Esophagus muscularis mucosa (tissue), 4 donors: ENCODE measurements at regions not wholly inside any gene's neighbourhood (a gene's known extent, or its start where the extent isn't known, plus 50 kb on each side); places are given as distances from the start of the nearest gene placed in this dataset.

Source experiments
- DNase-seq: peaks from one replicate; pipeline ENCODE4 v3.0.0-alpha.2; 2017; ENCODE audit errors: extremely low spot score
- H3K27ac ChIP-seq, 4 donors: fragments of 200-600 bp; sonication (generic); replicated peaks in 1 of 4; 1 replicate in 3 of 4; 2 replicates in 1 of 4; pipeline ENCODE4 v1.5.1; 2016 to 2019; ENCODE audit warnings: mild to moderate bottlenecking in 1 of 4
- H3K27me3 ChIP-seq, 4 donors: fragments of 200-600 bp; sonication (generic); one replicate each; pipeline versions ENCODE4 v1.5.1 to v1.6.0; 2016 to 2019
- H3K36me3 ChIP-seq, 4 donors: fragments of 200-600 bp; sonication (generic); one replicate each; pipeline ENCODE4 v1.5.1; 2016 to 2019
- H3K4me1 ChIP-seq, 4 donors: fragments of 200-600 bp; sonication (generic); one replicate each; pipeline ENCODE4 v1.5.1; 2016 to 2019
- H3K4me3 ChIP-seq, 4 donors: fragments of 200-600 bp; sonication (generic); 1 replicate in 2 of 4; 2 replicates in 2 of 4; pipeline ENCODE4 v1.5.1; 2016 to 2019; ENCODE audit warnings: mild to moderate bottlenecking in 4 of 4, moderate library complexity in 1 of 4
- H3K9me3 ChIP-seq, 4 donors: fragments of 200-600 bp; sonication (generic); 1 replicate in 3 of 4; 2 replicates in 1 of 4; pipeline ENCODE4 v1.5.1; 2016 to 2019
- CTCF ChIP-seq, 3 experiments: fragments of 200-600 bp in 2 of 3; fragments of 450-650 bp in 1 of 3; sonication (generic) in 2 of 3; IDR thresholded peaks; one replicate each; pipeline ENCODE4 v1.5.1; 2017 to 2019; ENCODE audit warnings: antibody characterized with exemption in 3 of 3, mild to moderate bottlenecking in 2 of 3, moderate library complexity in 1 of 3
- EP300 ChIP-seq: sonication (generic); formaldehyde crosslinking; IDR thresholded peaks from one replicate; pipeline ENCODE4 v1.6.1; 2017; ENCODE audit warnings: antibody characterized with exemption
- POLR2A ChIP-seq: fragments of 450-650 bp; IDR thresholded peaks from one replicate; pipeline ENCODE4 v1.6.1; 2017; ENCODE audit warnings: antibody characterized with exemption, moderate library complexity, mild to moderate bottlenecking, low read depth
- POLR2AphosphoS5 ChIP-seq, 2 donors: sonication (generic); formaldehyde crosslinking; IDR thresholded peaks; one replicate each; pipeline ENCODE4 v1.6.1; 2017; ENCODE audit warnings: antibody characterized with exemption in 2 of 2
- WGBS: methylation state at CpG from one replicate; pipeline ENCODE4 v1.1.5; 2018; 5-methylcytosine and 5-hydroxymethylcytosine counted together
- intact Hi-C: fragments of 100-400 bp; cut with DNase I; formaldehyde crosslinking; loops from one replicate; pipeline ENCODE4 v1.15.1; 2023

DNA sequence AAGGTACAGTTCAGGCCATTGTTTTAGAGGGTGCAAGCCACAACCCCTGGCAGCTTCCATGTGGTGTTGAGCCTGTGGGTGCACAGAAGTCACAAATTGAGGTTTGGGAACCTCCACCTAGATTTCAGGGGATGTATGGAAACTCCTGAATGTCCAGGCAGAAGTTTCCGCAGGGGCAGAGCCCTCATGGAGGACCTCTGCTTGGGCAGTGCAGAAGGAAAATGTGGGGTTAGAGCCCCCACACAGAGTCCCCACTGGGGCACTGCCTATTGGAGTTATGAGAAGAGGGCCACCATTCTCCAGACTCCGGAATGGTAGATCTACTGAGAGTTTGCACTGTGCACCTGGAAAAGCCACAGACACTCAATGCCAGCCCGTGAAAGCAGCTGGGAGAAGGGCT lies 242.0 kb upstream of the ACTRT1 start:
- intact Hi-C loops: no loop called here
- H3K36me3 ChIP-seq: no peaks in the 10 kb centered on the region
- no peaks in the 10 kb centered on the region for H3K4me1 ChIP-seq
- no peak overlapping the region for H3K4me3 ChIP-seq
- no peak for DNase-seq
- TF ChIP-seq CTCF (IDR thresholded peaks at IDR 0.05): no peak
- no peak for TF ChIP-seq POLR2AphosphoS5 (IDR thresholded peaks at IDR 0.05)
- no peak for TF ChIP-seq POLR2A
- TF ChIP-seq EP300: no peak
- 66% methylated on average over 3 of the region's 3 CpGs for WGBS
- peaks cover 0 to 6% (median 0%) of the 10 kb centered on the region in 4 donors for H3K9me3 ChIP-seq
- H3K27ac ChIP-seq: no peak overlapping the region
- H3K27me3 ChIP-seq: no peaks in the 10 kb centered on the region

DNA sequence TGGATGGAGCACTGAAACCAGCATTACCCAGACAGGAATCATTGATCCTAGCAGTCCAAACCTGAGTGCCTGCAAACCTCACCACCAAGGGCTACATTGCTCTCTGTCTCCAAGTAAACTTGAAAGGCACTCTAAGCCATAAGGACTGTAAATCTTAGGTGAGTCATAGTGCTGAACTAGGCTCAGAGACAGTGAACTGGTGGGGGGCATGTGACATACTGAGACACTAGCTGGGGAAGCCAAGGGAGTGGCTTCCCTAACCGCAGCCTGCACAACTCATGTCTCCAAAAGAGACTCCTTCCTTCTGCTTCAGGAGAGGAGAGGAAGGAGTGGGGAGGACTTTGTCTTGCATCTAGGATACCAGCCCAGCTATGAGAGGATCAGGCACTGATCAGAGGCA lies 235.5 kb upstream of the ACTRT1 start:
- no peaks in the 10 kb centered on the region for H3K27me3 ChIP-seq
- H3K27ac ChIP-seq: no peak overlapping the region
- no peaks in the 10 kb centered on the region for H3K36me3 ChIP-seq
- no peaks in the 10 kb centered on the region for H3K4me1 ChIP-seq
- H3K9me3 ChIP-seq: peaks cover 0 to 6% (median 0%) of the 10 kb centered on the region in 4 donors
- intact Hi-C loops: no loop called here
- WGBS: 83% methylated on average over 1 of the region's 1 CpG
- TF ChIP-seq EP300: no peak
- no peak for TF ChIP-seq POLR2AphosphoS5 (IDR thresholded peaks at IDR 0.05)
- TF ChIP-seq CTCF (IDR thresholded peaks at IDR 0.05): no peak
- TF ChIP-seq POLR2A: no peak
- DNase-seq: no peak
- H3K4me3 ChIP-seq: no peak overlapping the region

- no peaks in the 10 kb centered on the region for H3K4me1 ChIP-seq
- intact Hi-C loops: no loop called here
- H3K27ac ChIP-seq: no peak overlapping the region
- no peaks in the 10 kb centered on the region for H3K27me3 ChIP-seq
- TF ChIP-seq CTCF (IDR thresholded peaks at IDR 0.05): no peak
- no peak for TF ChIP-seq POLR2AphosphoS5 (IDR thresholded peaks at IDR 0.05)
- TF ChIP-seq POLR2A: no peak
- no peak for TF ChIP-seq EP300
- no peak overlapping the region for H3K4me3 ChIP-seq
- no peak for DNase-seq
- H3K36me3 ChIP-seq: no peaks in the 10 kb centered on the region
- no peaks in the 10 kb centered on the region for H3K9me3 ChIP-seq
These were observed 198.4 kb upstream of the ACTRT1 start for GRCh38 chrX:128250621-128251020.

- 62% methylated on average over 3 of the region's 3 CpGs for WGBS
- TF ChIP-seq CTCF (IDR thresholded peaks at IDR 0.05) (no peak), POLR2AphosphoS5 (IDR thresholded peaks at IDR 0.05) (no peak), EP300 (no peak), POLR2A (no peak)
- intact Hi-C loops: no loop called here
These were observed 164.2 kb upstream of the ACTRT1 start for GRCh38 chrX:128216364-128216763.

DNA sequence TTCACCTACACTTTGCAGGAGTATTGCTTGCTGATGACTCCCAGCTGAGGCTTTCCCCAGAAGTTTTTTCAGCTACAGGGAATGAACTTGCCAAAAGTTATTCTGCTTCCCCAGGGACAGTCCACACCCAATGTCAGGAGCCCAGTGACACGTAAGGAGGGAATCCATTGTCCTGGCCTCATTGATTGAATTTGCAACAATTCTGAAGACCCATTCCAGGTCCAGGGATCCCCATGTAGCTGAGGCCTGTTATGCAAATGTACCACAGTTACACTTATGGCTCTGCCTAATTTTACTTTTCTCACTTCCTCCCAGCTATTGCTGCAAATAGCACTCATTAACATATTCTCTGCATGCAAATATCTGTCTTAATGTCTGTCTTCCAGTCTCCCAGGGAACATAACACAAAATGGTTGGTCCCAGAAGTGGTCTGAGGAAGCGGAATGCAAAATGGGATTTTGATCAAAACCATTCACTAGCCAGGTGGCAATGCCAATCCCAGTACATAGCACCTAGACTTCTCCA lies 113.7 kb upstream of the ACTRT1 start:
- Histone ChIP-seq H3K27me3 (no peaks in the 10 kb centered on the region), H3K9me3 (no peaks in the 10 kb centered on the region), H3K27ac (no peak overlapping the region), H3K4me3 (no peak overlapping the region), H3K36me3 (no peaks in the 10 kb centered on the region), H3K4me1 (no peaks in the 10 kb centered on the region)
- 60% methylated on average over 2 of the region's 2 CpGs for whole genome bisulfite sequencing
- no peak for DNase-seq
- intact Hi-C loops: no loop called here
- TF ChIP-seq EP300 (no peak), CTCF (IDR thresholded peaks at IDR 0.05) (no peak), POLR2AphosphoS5 (IDR thresholded peaks at IDR 0.05) (no peak), POLR2A (no peak)

More at GRCh38 chrX:128216364-128216763, 164.2 kb upstream of the ACTRT1 start:
- Histone ChIP-seq H3K27me3 (no peaks in the 10 kb centered on the region), H3K9me3 (no peaks in the 10 kb centered on the region), H3K4me1 (no peaks in the 10 kb centered on the region), H3K27ac (no peak overlapping the region), H3K36me3 (no peaks in the 10 kb centered on the region), H3K4me3 (no peak overlapping the region)
- no peak for DNase-seq
